ENCODE measurements at regions not wholly inside any gene's neighbourhood (a gene's known extent, or its start where the extent isn't known, plus 50 kb on each side); places are given as distances from the start of the nearest gene placed in this dataset.

DNA sequence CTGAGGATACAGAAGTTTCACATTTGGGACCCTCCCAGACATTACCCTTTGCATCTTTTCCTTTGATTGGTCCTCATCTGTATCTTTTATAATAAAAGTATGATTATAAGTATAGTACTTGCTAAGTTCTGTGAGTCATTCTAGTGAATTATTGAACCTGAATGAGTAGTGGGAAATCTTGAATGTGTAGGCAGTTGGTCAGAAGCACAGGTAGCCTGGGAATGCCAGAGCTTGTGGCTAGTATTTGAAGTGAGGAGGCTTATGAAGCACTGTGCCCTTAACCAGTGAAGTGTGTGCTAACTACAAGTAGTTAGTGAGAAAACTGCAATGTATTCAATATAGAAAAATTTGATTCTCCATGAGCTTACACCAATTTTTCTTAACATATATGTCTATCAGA lies 257.6 kb downstream of the GRB14 start:
- no peaks in the 10 kb centered on the region for H4K20me1 ChIP-seq (ENCODE audit: insufficient read depth)
- H3K9ac ChIP-seq, result no peak overlapping the region
- no peaks in the 10 kb centered on the region for H3K4me1 ChIP-seq (ENCODE audit: low read depth, poor library complexity, severe bottlenecking)
- H2AFZ ChIP-seq (ENCODE audit: low read depth), result no peak overlapping the region
- TF ChIP-seq, protein P1, sequence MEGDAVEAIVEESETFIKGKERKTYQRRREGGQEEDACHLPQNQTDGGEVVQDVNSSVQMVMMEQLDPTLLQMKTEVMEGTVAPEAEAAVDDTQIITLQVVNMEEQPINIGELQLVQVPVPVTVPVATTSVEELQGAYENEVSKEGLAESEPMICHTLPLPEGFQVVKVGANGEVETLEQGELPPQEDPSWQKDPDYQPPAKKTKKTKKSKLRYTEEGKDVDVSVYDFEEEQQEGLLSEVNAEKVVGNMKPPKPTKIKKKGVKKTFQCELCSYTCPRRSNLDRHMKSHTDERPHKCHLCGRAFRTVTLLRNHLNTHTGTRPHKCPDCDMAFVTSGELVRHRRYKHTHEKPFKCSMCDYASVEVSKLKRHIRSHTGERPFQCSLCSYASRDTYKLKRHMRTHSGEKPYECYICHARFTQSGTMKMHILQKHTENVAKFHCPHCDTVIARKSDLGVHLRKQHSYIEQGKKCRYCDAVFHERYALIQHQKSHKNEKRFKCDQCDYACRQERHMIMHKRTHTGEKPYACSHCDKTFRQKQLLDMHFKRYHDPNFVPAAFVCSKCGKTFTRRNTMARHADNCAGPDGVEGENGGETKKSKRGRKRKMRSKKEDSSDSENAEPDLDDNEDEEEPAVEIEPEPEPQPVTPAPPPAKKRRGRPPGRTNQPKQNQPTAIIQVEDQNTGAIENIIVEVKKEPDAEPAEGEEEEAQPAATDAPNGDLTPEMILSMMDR (conservative IDR thresholded peaks at IDR 0.05; ENCODE audit: low read depth, low read length), result no peak
- H3K4me3 ChIP-seq (IDR thresholded peaks at IDR 0.05; ENCODE audit: insufficient read depth, low read depth, low read length), result no peak overlapping the region
- H3K79me2 ChIP-seq (ENCODE audit: insufficient read depth, low read depth), result no peaks in the 10 kb centered on the region
- H3K4me2 ChIP-seq, result no peak overlapping the region
- H3K27me3 ChIP-seq (ENCODE audit: insufficient read depth, low read depth), result no peaks in the 10 kb centered on the region
- H3K27ac ChIP-seq, result no peak overlapping the region
- no peaks in the 10 kb centered on the region for H3K36me3 ChIP-seq (ENCODE audit: insufficient read depth)

DNA sequence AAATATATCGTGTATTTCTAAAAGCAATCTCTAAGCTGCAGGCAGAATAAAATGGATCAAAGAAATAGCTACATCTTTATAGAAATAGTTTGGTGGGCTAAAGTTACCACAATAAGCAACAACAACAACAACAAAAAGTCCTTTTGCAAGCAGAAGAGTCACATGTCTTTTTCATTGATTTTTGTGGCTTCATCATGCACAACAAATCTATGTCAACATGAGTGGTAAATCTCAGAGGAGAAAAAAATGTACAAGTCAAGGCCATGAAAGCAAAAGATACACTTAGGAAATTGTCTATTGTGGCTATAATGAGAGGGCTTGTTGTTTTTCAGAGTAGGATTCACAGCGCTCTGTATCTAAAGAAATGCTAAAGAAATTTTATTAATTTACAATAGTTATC lies 269.7 kb downstream of the GRB14 start:
- H3K4me1 ChIP-seq (ENCODE audit: low read depth, poor library complexity, severe bottlenecking), result no peaks in the 10 kb centered on the region
- H3K36me3 ChIP-seq (ENCODE audit: insufficient read depth), result no peaks in the 10 kb centered on the region
- TF ChIP-seq, protein P1 (conservative IDR thresholded peaks at IDR 0.05; ENCODE audit: low read depth, low read length), result no peak
- no peak overlapping the region for H3K4me2 ChIP-seq
- H3K79me2 ChIP-seq (ENCODE audit: insufficient read depth, low read depth), result no peaks in the 10 kb centered on the region
- H2AFZ ChIP-seq (ENCODE audit: low read depth), result no peak overlapping the region
- no peaks in the 10 kb centered on the region for H3K27me3 ChIP-seq (ENCODE audit: insufficient read depth, low read depth)
- no peak overlapping the region for H3K9ac ChIP-seq
- H3K27ac ChIP-seq, result no peak overlapping the region
- H4K20me1 ChIP-seq (ENCODE audit: insufficient read depth), result no peaks in the 10 kb centered on the region
- no peak overlapping the region for H3K4me3 ChIP-seq (IDR thresholded peaks at IDR 0.05; ENCODE audit: insufficient read depth, low read depth, low read length)

DNA sequence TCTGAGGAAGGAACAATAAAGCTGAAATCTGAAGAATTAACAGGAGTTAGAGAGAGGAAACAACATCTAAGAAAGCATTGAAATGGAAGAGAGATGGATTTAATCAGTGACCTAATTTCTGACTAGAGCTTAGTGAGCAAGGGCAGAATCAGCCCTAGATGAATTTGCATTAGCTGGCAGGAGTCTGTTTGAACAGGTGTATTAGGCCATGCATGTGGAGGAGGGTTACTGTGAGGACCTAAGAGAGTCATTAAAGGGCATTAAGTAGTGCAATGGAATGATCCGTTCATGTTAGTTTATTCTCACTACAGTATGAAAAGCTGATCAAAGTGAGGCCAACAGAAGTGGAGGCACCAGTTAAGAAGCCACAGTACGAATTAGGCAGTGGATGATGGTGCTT lies 285.3 kb downstream of the GRB14 start:
- peaks cover 1% of the 10 kb centered on the region for H3K4me1 ChIP-seq (ENCODE audit: low read depth, poor library complexity, severe bottlenecking)
- no peaks in the 10 kb centered on the region for H3K27me3 ChIP-seq (ENCODE audit: insufficient read depth, low read depth)
- H2AFZ ChIP-seq (ENCODE audit: low read depth), result no peak overlapping the region
- no peaks in the 10 kb centered on the region for H3K79me2 ChIP-seq (ENCODE audit: insufficient read depth, low read depth)
- no peak overlapping the region for H3K9ac ChIP-seq
- TF ChIP-seq, protein P1 (conservative IDR thresholded peaks at IDR 0.05; ENCODE audit: low read depth, low read length), result no peak
- H3K27ac ChIP-seq, result no peak overlapping the region
- no peak overlapping the region for H3K4me2 ChIP-seq
- H3K4me3 ChIP-seq (IDR thresholded peaks at IDR 0.05; ENCODE audit: insufficient read depth, low read depth, low read length), result no peak overlapping the region
- H3K36me3 ChIP-seq (ENCODE audit: insufficient read depth), result no peaks in the 10 kb centered on the region
- no peaks in the 10 kb centered on the region for H4K20me1 ChIP-seq (ENCODE audit: insufficient read depth)

DNA sequence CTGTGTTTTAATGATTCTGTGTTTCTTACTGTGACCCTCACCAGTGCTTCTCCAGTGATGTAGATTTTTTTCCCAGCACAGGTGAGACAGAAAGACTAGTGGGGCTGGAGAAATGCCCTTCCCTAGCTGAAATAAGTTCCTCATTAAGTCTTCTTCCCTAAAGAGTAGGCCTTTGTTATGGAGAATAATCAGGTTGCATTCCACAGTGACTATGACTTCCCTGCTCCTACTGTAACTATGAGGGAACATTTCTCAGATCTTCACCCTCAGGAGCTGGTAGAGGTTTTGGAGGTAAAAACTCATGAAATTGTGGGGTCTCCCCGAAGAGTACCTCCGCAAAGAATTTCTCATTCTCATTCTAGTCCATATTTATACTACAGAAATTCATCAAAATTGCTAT lies 286.2 kb downstream of the GRB14 start:
- TF ChIP-seq, protein P1 (conservative IDR thresholded peaks at IDR 0.05; ENCODE audit: low read depth, low read length), result no peak
- Histone ChIP-seq H4K20me1 (ENCODE audit: insufficient read depth) (no peaks in the 10 kb centered on the region), H3K4me1 (ENCODE audit: low read depth, poor library complexity, severe bottlenecking) (peaks cover 6% of the 10 kb centered on the region), H3K4me2 (no peak overlapping the region), H3K4me3 (IDR thresholded peaks at IDR 0.05; ENCODE audit: insufficient read depth, low read depth, low read length) (no peak overlapping the region), H3K27ac (no peak overlapping the region), H3K9ac (no peak overlapping the region), H2AFZ (ENCODE audit: low read depth) (no peak overlapping the region), H3K36me3 (ENCODE audit: insufficient read depth) (no peaks in the 10 kb centered on the region), H3K79me2 (ENCODE audit: insufficient read depth, low read depth) (no peaks in the 10 kb centered on the region), H3K27me3 (ENCODE audit: insufficient read depth, low read depth) (no peaks in the 10 kb centered on the region)
